LHCN-M2 (cell line): ENCODE measurements at regions not wholly inside any gene's neighbourhood (a gene's known extent, or its start where the extent isn't known, plus 50 kb on each side); places are given as distances from the start of the nearest gene placed in this dataset.

Source experiments
- DNase-seq: peaks from one replicate; pipeline ENCODE4 v3.0.0-alpha.2; 2012; ENCODE audit warnings: low read depth

DNA sequence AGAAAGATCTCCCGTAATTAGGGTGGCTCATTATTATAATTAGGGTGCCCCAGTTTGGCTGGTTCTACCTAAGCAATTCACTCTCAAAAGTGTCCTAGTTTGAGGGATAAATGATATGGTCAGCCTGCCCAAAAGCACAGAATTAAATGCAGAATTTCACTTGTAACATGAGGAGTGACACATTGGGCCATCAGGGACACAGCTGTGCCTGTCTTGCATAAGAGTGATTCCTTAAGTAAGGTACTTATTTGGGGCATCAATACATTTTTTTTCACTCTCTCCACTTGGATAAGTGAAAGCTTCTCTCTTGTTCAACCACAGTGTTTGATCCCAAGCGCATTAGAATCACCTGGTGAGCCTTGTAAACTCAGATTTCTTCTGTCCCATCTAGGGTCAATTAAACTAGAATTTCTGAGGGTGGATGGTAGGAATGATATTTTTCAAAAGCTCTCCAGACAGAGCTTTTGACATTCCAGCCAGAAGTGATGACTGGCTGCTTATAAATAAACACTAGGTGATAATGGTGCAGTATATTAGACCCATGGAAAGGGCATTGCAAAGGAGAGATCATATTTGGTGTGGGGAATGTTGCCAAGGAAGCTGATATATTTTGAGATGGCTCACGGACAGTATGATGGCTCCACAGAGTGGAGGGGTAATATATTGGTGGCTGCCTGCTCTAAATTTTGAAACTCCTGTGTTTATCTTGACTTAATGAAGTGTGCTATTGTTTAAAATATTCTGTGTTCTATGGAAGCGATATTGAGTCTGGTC lies 458.1 kb upstream of the RASGRP1 start:
- DNase-seq = peak; percentile 80

DNA sequence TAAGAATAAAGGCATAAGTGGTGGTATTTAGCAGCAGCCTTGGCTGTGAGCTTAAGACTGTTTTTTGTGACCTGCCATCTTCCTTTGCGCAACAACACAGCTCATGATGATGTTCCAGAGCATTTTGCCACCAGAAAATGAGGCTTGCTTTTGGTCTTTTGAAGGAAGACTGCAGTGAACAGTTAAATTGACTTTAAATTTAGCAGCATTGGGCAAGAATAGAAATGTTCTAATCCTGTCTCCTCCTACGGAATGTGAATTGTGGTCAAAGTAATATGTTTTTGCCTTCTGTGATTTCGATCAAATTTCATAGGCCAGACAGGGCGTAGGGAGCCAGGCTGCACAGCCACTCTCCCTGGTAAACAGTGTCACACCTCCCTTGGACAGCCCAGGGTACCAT lies 460.7 kb upstream of the RASGRP1 start:
- DNase-seq = peak; percentile 76

DNA sequence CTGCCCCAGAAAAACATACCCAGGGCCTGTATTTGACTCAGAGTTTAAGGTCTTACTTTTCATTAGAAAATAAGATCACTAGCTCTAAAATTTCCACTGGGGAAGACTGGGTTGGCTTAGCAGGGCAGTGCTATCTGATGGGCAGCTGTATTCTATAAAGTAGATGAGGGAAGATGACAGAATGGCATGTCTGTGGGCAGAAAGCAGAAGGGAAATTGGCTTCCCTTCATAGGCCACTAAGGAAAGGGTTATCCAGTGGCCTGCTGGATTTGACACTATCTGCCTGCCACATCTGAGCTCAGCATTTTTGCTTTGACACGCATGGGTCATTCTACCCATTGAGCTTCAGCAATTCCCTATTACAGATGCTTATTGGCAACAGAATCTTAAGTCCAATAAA lies 461.3 kb upstream of the RASGRP1 start:
- DNase-seq = no peak

DNA sequence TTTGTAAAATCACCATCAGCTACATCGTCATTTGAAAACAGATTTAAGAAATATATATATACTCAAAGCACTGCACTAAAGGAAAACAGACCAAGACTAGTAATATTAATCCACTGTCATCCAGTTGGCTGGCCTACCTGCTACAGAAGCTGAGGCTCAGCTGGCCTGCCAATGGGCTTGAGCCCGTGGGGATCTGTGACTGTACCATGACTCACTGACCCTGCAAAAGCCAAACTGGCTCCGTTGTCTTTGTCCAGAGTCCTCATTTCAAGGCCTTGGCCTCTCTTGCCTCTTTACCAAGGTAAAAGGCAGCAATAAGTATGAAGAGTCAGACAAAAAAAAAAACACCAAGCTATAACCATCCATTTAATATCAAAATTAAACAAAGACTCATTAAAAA lies 463.5 kb upstream of the RASGRP1 start:
- DNase-seq = peak; percentile 85

DNA sequence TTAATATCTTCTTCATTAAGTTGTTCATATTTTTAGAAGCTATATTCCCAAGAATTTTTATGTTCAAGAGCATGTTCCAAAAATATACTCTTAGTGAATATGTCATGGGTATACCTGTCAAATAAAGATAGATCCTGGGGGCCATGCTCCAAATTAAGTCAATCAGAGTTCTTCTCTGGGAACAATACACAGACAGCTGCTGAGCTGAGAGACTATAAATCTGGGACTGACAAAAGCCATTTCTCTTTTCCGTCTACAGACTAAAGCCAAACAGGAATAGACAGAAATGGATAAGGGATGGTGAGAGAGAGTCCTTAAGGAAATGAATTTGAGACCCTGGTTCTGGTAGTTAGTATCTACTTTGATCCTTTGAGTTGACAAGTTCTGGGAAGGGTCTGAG lies 465.1 kb upstream of the RASGRP1 start:
- DNase-seq = no peak

DNA sequence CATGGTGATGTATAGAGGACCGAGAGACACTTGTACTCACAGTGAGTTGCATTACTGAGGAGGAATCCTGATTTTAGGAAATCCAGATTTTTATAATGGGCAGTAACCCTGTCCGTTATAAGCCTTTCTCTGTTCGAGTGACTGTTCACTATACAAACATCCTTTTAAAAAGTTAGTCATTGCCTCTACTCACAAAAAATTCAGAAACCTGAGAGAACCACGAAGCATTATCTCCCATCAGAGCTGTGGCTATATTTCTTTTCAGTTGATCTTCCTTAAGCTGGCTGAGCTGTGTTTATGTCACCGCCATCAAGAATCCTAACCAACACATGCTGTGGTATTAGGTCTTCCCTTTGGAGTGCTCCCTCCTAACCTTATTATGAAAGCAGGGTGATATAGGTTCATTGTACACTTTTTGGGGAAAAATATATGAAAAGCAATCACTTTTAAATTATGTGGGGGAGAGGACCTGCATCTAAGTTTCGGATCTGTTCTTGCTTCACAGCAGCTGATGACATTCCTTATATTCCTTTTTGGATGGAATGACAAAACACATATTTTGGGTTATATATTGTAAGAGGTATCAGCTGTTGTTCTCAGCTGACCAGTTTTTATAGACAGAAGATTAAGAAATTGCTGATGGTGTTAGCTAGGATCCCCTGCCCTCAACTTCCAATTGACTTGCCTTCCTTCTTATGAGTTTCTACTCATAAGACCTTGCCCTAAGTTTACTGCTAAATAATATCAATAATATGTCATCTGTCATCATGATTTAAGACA lies 465.9 kb upstream of the RASGRP1 start:
- DNase-seq = peak; percentile 48

DNA sequence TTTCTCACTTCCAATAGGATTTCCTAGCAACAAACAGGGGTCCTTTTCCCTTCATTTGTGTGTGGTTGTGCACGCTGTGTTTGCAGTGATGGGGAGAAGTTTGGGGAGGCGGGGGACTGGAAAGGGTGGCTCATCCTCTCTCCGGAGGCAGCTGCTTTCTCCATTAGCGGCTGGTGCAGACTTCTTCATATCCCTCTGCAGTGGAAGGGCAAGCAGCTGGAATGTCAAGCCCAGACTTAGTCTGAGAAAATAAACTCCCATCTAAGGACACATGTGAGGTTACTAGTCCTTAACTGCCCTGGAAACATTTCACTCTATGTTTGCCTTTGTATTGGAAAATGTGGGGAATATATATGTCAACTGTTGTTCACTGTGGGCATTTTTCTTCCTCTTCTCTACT lies 467.0 kb upstream of the RASGRP1 start:
- no peak for DNase-seq

DNA sequence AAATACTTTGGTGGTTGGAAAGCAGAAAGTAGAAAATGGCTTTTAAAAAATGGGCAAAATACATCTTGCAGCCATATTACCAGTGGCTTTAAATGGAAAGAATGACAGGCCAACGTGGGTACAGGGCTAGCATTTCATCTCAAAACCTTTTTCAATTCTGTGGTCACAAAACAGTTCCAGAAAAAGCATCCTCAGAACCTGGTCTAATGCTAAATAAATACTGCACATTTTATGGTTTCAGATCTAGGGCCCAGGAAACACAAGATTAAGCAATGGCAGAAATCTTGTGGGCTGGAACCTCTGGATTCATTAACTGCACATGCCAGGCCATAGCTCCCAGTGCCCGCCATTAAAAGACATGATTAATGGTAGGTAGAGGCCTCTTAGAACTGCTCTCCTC lies 470.2 kb upstream of the RASGRP1 start:
- DNase-seq = no peak

DNA sequence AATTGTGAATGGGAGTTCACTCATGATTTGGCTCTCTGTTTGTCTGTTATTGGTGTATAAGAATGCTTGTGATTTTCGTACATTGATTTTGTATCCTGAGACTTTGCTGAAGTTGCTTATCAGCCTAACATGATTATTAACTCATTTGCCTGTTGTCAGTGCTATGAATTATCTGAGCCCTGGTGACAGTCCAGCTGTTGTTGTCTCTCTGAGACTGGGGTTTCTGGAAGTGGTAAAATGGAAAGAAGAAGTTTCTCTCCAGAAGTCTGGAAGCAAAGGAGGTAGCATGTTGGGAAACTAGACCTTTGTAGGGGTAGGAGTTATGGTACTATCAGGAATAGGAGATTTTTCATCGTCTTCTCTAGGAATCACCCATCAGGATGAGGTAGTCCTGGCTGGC lies 473.0 kb upstream of the RASGRP1 start:
- peak; percentile 67 for DNase-seq

DNA sequence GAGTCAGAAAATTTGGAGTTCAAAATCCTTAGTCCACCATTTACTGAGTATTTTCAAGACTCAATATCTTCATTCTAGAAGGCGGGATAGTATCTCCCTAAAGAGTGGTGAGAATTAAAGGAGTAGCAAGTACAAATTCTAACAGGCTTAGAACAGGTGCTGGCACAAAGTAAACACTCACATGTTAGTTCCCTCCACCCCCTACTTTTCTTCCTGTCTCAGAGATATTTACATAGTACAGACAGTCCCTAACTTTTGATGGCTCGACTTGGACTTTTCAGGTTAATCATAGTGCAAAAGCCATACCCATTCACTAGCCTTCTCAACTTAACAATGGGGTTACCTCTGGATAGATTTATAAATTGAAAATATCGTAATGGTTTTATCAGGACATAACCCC lies 476.2 kb upstream of the RASGRP1 start:
- no peak for DNase-seq

DNA sequence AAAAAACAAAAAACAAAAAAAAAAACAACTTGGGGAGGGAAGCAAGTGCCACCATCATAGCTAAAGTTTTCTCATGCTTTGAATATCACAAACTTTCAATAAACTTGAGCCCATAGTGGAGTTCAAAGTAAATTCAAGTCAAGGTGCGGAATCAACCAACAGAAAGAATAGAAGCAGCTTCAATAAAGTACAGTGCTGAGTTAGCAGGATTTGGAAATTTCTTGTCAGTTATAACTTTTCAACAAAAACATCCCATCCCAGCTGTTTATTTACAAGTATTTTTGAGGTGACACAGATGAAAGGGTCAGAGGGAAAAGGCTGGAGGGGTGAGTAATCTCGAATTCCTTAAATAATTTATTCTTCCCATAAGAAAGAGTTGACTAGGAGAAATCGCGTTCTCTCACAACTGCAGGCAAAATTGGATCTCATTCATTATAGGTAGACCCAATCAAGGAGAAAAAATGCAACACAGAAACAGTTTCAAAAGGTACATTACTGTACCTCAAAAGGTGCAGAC lies 477.4 kb upstream of the RASGRP1 start:
- DNase-seq = peak; percentile 53

DNA sequence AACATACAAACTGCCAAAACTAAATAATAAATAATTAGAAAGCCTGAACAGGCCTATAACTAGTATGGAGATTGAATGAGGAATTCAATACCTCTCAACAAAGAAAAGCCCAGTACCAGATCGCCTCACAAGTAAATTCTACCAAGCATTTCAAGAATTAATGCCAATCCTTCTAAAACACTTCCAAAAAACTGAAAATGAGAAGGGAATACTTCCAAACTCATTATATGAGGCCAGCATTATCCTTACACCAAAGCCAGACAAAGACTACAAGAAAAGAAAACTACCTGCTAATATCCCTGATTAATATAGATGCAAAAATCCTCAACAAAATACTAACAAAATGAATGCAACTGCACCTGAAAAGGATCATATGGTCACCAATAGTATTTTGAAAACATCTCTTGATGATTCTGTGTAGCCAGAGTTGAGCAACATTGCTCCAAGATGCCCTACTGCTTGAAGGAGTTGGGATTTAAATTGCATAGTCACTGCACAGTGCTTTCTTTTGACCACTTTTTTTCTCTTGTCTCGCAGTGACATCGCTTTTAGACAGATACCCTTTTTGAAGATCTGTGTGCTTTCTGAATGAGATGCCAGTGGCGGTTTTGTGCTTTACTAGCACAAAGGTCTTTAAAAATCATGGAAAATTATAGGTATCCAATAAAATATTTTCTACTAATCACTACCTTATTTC lies 487.2 kb upstream of the RASGRP1 start:
- DNase-seq = no peak

DNA sequence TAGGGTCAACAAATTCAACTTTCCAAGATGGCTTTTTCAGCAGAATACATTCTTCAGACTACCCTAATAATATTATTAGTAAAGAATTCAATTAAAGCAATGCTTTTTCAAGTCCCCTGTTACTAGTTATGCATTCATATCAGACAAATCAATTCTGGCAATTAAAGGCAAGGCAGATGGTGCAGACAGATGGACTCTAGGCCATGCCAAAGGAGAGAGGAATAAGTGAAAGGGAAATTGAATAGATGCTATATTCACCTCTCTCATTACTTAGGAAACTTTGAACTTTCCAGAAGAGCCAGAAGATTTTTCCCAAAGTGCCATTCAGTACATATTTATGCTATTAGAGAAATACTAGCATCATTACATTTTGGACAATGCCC lies 487.7 kb upstream of the RASGRP1 start:
- no peak for DNase-seq

DNA sequence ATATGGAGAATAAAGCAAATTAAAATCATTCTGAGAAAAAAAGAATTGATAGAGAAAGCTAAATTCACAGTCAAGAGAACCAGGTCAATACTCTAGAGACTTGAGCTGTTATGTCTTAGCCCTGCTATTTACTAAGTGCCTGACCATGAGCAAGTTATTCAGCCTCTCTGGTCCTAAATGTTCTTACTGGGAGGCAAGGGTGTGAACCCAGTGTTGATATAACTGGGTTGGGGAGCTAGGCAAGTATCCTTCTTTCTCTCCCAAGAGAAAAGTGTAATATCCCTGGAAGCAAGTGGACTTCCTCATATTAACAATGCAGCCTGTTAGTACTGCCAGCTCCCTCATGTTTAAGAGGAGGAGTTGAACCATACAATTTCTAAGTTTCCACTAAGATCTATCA lies 488.9 kb upstream of the RASGRP1 start:
- no peak for DNase-seq

DNA sequence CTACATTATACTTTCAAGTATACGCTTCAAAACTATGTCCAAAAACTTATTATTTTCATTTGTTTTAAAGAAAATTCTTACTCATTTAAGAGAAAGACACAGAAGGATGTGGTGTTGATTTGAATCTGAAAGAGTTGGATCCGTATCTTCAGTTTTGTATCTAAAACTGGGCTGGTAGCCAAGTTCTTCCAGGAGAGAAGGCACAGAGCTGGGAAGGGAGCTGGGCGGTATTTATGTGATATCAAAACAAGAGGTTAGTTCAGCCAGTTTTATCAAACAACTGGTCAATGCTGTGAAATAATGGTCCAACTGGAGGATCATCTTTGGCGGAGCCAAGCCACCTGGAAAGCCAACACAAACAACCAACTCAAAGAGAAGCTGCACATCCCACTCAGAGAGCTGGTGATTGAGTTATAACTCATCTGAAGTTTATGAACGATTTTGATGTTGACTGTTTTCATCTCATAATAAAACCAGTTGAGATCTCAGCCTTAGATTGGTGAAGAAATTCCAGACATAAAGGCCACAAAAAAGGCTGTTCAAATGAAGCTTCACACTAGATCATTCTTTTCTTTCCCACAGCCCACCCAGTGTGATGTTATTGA lies 489.6 kb upstream of the RASGRP1 start:
- DNase-seq = no peak

DNA sequence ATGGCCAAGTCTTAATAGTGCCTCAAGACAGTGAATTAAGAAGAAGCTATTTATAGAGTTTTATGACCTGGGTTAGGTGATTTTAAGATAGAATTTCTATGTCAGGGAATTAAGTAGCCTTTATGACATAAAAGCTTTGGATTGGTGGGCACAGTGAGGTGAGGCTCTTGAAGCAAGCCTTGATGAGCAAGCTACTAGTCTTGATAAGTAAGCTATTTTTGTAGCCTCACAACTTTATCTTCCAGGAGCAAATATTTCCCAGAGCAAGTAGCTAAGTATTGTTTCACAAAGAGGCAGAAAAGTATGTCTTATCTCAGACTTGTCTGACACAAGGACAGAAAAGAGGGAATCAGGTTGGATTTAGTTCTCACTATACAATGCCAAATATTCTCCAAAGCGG lies 491.7 kb upstream of the RASGRP1 start:
- DNase-seq = no peak

DNA sequence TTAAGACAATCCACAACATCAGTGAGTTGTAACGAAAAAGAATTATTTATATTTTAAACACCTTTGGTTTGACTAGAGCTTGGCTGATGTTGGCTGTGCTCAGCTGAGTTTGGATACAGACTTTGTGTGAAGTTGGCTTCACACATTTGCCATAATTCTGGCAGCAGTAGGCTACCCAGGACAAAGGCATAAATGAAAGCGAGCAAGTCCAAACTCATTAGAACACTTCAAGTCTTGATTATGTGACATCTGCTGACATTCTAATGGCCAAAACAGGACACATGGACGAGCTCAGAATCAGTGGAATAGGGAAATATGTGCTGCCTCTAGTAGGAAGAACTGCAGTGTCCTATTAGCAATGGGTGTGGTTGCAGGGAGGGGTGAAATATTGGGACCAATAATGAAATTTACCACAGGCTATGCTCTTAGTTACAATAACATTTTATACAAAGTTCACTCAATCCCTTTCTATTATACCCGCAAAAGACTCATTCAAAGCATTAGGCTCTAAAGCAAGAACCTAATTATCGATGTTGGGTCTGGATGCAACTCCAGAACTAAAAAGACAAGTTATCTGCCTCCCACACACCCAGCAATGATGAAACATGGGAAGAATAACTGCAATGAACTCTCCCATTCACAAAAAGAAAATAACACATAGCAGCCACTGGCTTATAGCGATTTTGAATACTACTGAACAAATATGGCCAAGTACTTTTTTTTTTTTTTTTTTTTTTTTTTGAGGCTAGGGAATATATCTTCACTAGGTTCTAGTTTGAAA lies 493.9 kb upstream of the RASGRP1 start:
- DNase-seq = no peak

DNA sequence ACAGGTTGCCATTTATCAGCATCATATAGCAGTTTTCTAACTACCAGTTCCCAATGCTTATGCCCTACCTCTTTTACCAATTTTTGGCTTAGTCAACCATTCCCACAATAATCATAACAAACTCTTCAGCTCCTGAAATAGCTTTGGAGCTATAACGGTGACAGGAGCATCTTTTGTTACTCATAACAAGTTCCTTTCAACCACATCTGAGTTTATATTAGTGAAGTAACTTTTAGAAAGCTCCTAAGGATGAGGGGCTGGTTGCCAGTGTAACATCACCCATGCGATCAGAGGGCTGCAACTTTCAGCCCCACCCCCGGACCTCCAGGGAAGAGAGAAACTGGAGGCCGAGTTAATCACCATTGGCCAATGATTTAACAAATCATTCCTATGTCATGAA lies 495.3 kb upstream of the RASGRP1 start:
- DNase-seq = no peak

DNA sequence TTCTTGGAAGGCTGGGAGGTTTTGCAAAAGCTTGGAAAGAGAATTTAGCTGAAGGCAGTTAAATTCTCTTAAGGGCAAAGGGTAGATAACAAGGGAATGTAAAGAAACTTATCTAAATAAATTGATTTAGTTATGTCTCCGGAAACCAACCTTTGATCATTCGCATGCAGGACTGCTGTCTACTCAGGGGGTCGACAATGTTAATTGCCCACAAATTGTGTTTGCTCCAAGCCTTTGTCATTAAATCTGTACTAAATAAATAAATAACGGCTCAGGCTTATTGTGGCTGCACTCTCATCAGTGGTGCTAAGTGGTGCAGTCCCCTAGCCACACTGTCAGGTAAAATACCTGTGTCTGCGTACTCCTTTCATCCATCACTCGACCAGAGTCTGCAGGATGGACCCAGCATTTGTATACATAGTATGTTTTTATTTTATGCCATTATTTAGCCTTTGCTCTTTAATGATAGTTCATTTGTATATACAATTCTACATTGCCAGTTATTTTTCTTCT lies 497.4 kb upstream of the RASGRP1 start:
- no peak for DNase-seq

DNA sequence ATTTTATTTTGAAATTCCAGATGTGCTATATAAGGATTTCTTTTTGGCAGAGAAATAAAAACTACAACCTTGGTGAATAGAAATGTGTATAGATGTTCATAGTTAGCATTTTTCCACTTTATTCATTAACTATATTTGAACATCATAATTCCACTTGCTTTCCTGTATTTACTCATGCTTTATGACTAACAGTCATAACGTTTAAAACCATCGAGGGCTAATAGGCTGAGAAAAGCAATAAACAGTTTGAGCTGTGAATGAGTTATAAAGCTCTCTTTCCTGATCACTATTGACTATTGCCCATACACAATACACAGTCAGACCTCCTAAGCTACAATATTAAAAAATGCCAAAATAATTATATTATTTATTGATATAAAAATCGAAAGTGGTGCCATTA lies 502.1 kb upstream of the RASGRP1 start:
- DNase-seq = peak; percentile 17
